GM18505 (cell line): ENCODE measurements at regions not wholly inside any gene's neighbourhood (a gene's known extent, or its start where the extent isn't known, plus 50 kb on each side); places are given as distances from the start of the nearest gene placed in this dataset.
"Not testable (repeated sequence)": the region's sequence is repeated elsewhere in the genome, so short reads cannot be mapped to it uniquely, and the experiment has no call there.

ENCODE experiments used
- ATAC-seq: cut with Tn5 transposase; IDR thresholded peaks from one replicate; pipeline ENCODE4 v1.9.1; 2021; ENCODE audit not compliant: unreplicated experiment
- POLR2A ChIP-seq: IDR thresholded peaks from 4 replicates; pipeline ENCODE4 v1.6.1; 2011; ENCODE audit warnings: borderline replicate concordance; ENCODE audit not compliant: insufficient read depth, insufficient read length; ENCODE audit errors: extremely low read depth

- TF ChIP-seq POLR2A: no peak
- ATAC-seq: no peak
Observed at GRCh38 chrX:121154858-121155404, 107.5 kb downstream of the GLUD2 start.

- no peak for TF ChIP-seq POLR2A
- ATAC-seq: peak; percentile 84
Observed at GRCh38 chrX:121160987-121161386, 113.6 kb downstream of the GLUD2 start.

GRCh38 chrX:121161501-121161933 is 114.1 kb downstream of the GLUD2 start:
- peak; percentile 51 for ATAC-seq
- no peak for TF ChIP-seq POLR2A

- ATAC-seq: no peak
- TF ChIP-seq POLR2A: no peak
Observed at GRCh38 chrX:121163443-121163842, 116.0 kb downstream of the GLUD2 start.

- TF ChIP-seq POLR2A: no peak
- no peak for ATAC-seq
Observed at GRCh38 chrX:121165930-121166359, 118.5 kb downstream of the GLUD2 start.

GRCh38 chrX:121169099-121170035 is 122.0 kb downstream of the GLUD2 start:
- TF ChIP-seq POLR2A: no peak
- ATAC-seq: no peak

- no peak for ATAC-seq
- no peak for TF ChIP-seq POLR2A
Observed at GRCh38 chrX:121172703-121173102, 125.3 kb downstream of the GLUD2 start.

- ATAC-seq: no peak
- no peak for TF ChIP-seq POLR2A
Observed at GRCh38 chrX:121179972-121180371, 132.6 kb downstream of the GLUD2 start.

GRCh38 chrX:121191779-121192178 is 144.4 kb downstream of the GLUD2 start:
- ATAC-seq: no peak
- no peak for TF ChIP-seq POLR2A

- ATAC-seq: no peak
Observed at GRCh38 chrX:121195719-121196118, 148.3 kb downstream of the GLUD2 start.

GRCh38 chrX:121196872-121197444 is 149.5 kb downstream of the GLUD2 start:
- not testable (repeated sequence) for ATAC-seq

More at GRCh38 chrX:121195719-121196118, 148.3 kb downstream of the GLUD2 start:
- no peak for TF ChIP-seq POLR2A

GRCh38 chrX:121208563-121208962 is 161.2 kb downstream of the GLUD2 start:
- no peak for TF ChIP-seq POLR2A
- ATAC-seq: no peak

- no peak for ATAC-seq
- no peak for TF ChIP-seq POLR2A
Observed at GRCh38 chrX:121216641-121217374, 169.4 kb downstream of the GLUD2 start.

- no peak for ATAC-seq
- TF ChIP-seq POLR2A: no peak
Observed at GRCh38 chrX:121221322-121221977, 174.0 kb downstream of the GLUD2 start.
